GM18499 (cell line): ENCODE measurements at regions not wholly inside any gene's neighbourhood (a gene's known extent, or its start where the extent isn't known, plus 50 kb on each side); places are given as distances from the start of the nearest gene placed in this dataset.

Experiments
- ATAC-seq: cut with Tn5 transposase; IDR thresholded peaks from one replicate; pipeline ENCODE4 v1.9.1; 2021; ENCODE audit warnings: moderate number of reproducible peaks; ENCODE audit not compliant: insufficient read depth, unreplicated experiment

- ATAC-seq: no peak
Observed at GRCh38 chr17:70621566-70621965, 452.2 kb downstream of the KCNJ2 start.

GRCh38 chr17:70622368-70623260 is 453.3 kb downstream of the KCNJ2 start:
- no peak for ATAC-seq

- no peak for ATAC-seq
Observed at GRCh38 chr17:70624211-70624610, 454.9 kb downstream of the KCNJ2 start.

- no peak for ATAC-seq
Observed at GRCh38 chr17:70629902-70630301, 460.6 kb downstream of the KCNJ2 start.

GRCh38 chr17:70636517-70637133 is 467.3 kb downstream of the KCNJ2 start:
- no peak for ATAC-seq

GRCh38 chr17:70642059-70642458 is 472.7 kb downstream of the KCNJ2 start:
- ATAC-seq: no peak

GRCh38 chr17:70644096-70644495 is 474.8 kb downstream of the KCNJ2 start:
- no peak for ATAC-seq

- no peak for ATAC-seq
Observed at GRCh38 chr17:70646673-70647072, 477.3 kb downstream of the KCNJ2 start.

- ATAC-seq: no peak
Observed at GRCh38 chr17:70648166-70648565, 478.8 kb downstream of the KCNJ2 start.

GRCh38 chr17:70653850-70654249 is 484.5 kb downstream of the KCNJ2 start:
- ATAC-seq: no peak

GRCh38 chr17:70654706-70655105 is 485.4 kb downstream of the KCNJ2 start:
- no peak for ATAC-seq

- no peak for ATAC-seq
Observed at GRCh38 chr17:70655176-70655958, 486.0 kb downstream of the KCNJ2 start.

- no peak for ATAC-seq
Observed at GRCh38 chr17:70658317-70658716, 489.0 kb downstream of the KCNJ2 start.

GRCh38 chr17:70658840-70659239 is 489.5 kb downstream of the KCNJ2 start:
- ATAC-seq: no peak

- no peak for ATAC-seq
Observed at GRCh38 chr17:70661342-70662222, 492.2 kb downstream of the KCNJ2 start.

- no peak for ATAC-seq
Observed at GRCh38 chr17:70668276-70668937, 499.1 kb downstream of the KCNJ2 start.

- ATAC-seq: no peak
Observed at GRCh38 chr17:70668938-70669778, 499.8 kb downstream of the KCNJ2 start.

GRCh38 chr17:70674061-70674460 is 504.7 kb downstream of the KCNJ2 start:
- no peak for ATAC-seq
